ENCODE measurements at regions not wholly inside any gene's neighbourhood (a gene's known extent, or its start where the extent isn't known, plus 50 kb on each side); places are given as distances from the start of the nearest gene placed in this dataset.

DNA sequence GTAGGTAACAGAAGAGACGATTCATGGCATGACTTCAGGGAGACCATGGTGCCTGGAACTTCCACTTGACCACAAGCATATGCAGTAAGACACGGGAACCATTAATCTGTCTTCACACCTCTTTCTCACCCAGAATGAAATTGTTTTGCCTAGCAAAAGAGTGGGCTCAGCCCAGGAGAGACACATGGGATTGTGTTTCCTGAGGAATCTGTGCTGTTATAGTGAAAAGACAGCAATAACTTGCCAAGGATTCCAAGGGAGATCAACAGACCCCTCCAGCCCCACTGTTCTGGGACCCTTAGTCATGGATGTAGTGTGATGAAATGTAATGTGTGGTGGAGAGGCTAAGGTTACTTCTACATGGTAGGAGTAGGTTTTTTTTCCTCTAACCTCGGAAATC is 192.5 kb upstream of the NPVF start:
- H3K4me2 ChIP-seq (ENCODE audit: extremely low read depth, insufficient read depth, low read length) = no peak overlapping the region
- H4K20me1 ChIP-seq (ENCODE audit: control insufficient read depth, extremely low read depth, insufficient read depth, low read length) = no peaks in the 10 kb centered on the region
- H3K9me3 ChIP-seq (ENCODE audit: control insufficient read depth, insufficient read depth, low read depth, low read length) = no peaks in the 10 kb centered on the region
- H3K4me3 ChIP-seq (replicated peaks in 1 of 4; ENCODE audit: control extremely low read depth in 1 of 4, insufficient read depth in 1 of 4, low read depth in 3 of 4, low read length in 4 of 4) = no peak overlapping the region
- no peak overlapping the region for H3K27ac ChIP-seq (ENCODE audit: insufficient read depth, low read length)
- no peak for TF ChIP-seq EZH2 (IDR thresholded peaks at IDR 0.05; ENCODE audit: low read length, missing control alignments)
- TF ChIP-seq, protein P1, sequence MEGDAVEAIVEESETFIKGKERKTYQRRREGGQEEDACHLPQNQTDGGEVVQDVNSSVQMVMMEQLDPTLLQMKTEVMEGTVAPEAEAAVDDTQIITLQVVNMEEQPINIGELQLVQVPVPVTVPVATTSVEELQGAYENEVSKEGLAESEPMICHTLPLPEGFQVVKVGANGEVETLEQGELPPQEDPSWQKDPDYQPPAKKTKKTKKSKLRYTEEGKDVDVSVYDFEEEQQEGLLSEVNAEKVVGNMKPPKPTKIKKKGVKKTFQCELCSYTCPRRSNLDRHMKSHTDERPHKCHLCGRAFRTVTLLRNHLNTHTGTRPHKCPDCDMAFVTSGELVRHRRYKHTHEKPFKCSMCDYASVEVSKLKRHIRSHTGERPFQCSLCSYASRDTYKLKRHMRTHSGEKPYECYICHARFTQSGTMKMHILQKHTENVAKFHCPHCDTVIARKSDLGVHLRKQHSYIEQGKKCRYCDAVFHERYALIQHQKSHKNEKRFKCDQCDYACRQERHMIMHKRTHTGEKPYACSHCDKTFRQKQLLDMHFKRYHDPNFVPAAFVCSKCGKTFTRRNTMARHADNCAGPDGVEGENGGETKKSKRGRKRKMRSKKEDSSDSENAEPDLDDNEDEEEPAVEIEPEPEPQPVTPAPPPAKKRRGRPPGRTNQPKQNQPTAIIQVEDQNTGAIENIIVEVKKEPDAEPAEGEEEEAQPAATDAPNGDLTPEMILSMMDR (conservative IDR thresholded peaks at IDR 0.05 in 1 of 2, IDR thresholded peaks at IDR 0.05 in 1 of 2; ENCODE audit: low read depth in 1 of 2, low read length in 2 of 2) = no peak
- no peaks in the 10 kb centered on the region for H3K27me3 ChIP-seq (ENCODE audit: control insufficient read depth, insufficient read depth, low read length)
- DNase-seq (ENCODE audit: low read depth in 2 of 2) = no peak
- no peaks in the 10 kb centered on the region for H3K79me2 ChIP-seq (ENCODE audit: control insufficient read depth, insufficient read depth, low read length)
- H2AFZ ChIP-seq (ENCODE audit: low read length) = no peak overlapping the region
- H3K36me3 ChIP-seq (ENCODE audit: control insufficient read depth, insufficient read depth, low read length) = no peaks in the 10 kb centered on the region
- no peaks in the 10 kb centered on the region for H3K4me1 ChIP-seq (ENCODE audit: control insufficient read depth, extremely low read depth, insufficient read depth, low read length)
- no peak overlapping the region for H3K9ac ChIP-seq (ENCODE audit: insufficient read depth, low read length)

DNA sequence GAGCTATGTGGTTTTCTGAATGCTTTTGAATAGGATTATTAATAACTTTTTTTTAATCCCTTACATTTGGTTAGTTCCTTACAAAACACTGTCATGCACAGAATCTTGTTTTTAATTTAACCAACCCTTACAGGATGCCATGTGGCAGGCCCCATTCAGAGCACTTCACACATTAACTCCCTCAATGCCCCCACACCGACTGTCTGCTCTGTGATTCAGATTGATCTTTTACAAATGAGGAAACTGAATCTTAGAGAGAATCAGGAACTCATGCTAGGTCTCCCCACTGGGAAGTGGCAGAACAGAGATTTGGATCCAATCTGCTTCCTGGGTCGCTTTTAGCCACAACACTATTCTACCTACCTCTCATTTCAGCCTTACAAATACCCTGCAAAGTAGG is 195.8 kb upstream of the NPVF start:
- Histone ChIP-seq H3K4me2 (ENCODE audit: extremely low read depth, insufficient read depth, low read length) (no peak overlapping the region), H3K9ac (ENCODE audit: insufficient read depth, low read length) (no peak overlapping the region)

DNA sequence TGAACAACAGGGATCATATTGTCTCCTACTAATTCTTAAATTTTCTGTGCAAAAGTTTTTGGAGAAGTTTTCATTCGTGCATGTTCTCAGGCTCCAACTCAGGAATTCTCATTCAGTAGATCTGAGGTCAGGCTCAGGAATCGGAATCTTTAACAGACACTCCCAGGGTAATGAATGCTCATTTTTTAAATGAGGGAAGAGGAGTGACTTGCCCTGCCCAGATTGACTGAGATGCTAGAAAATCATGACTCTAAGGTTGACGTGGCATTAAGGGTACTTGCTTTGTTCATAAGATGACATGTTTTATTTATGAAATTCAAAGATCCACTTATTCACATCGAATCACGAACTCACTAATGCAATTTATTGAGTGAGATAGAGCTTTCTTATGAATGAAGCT is 196.6 kb upstream of the NPVF start:
- Histone ChIP-seq H3K79me2 (ENCODE audit: control insufficient read depth, insufficient read depth, low read length) (no peaks in the 10 kb centered on the region), H3K36me3 (ENCODE audit: control insufficient read depth, insufficient read depth, low read length) (no peaks in the 10 kb centered on the region), H3K4me3 (replicated peaks in 1 of 4; ENCODE audit: control extremely low read depth in 1 of 4, insufficient read depth in 1 of 4, low read depth in 3 of 4, low read length in 4 of 4) (no peak overlapping the region), H3K4me1 (ENCODE audit: control insufficient read depth, extremely low read depth, insufficient read depth, low read length) (no peaks in the 10 kb centered on the region), H4K20me1 (ENCODE audit: control insufficient read depth, extremely low read depth, insufficient read depth, low read length) (no peaks in the 10 kb centered on the region), H3K27me3 (ENCODE audit: control insufficient read depth, insufficient read depth, low read length) (no peaks in the 10 kb centered on the region), H2AFZ (ENCODE audit: low read length) (no peak overlapping the region), H3K27ac (ENCODE audit: insufficient read depth, low read length) (no peak overlapping the region), H3K9me3 (ENCODE audit: control insufficient read depth, insufficient read depth, low read depth, low read length) (no peaks in the 10 kb centered on the region), H3K9ac (ENCODE audit: insufficient read depth, low read length) (no peak overlapping the region), H3K4me2 (ENCODE audit: extremely low read depth, insufficient read depth, low read length) (no peak overlapping the region)
- TF ChIP-seq, protein P1 (conservative IDR thresholded peaks at IDR 0.05 in 1 of 2, IDR thresholded peaks at IDR 0.05 in 1 of 2; ENCODE audit: low read depth in 1 of 2, low read length in 2 of 2) = no peak
- TF ChIP-seq EZH2 (IDR thresholded peaks at IDR 0.05; ENCODE audit: low read length, missing control alignments) = no peak
- no peak for DNase-seq (ENCODE audit: low read depth in 2 of 2)

More for the DNA sequence above, 195.8 kb upstream of the NPVF start:
- H3K9me3 ChIP-seq (ENCODE audit: control insufficient read depth, insufficient read depth, low read depth, low read length) = no peaks in the 10 kb centered on the region
- TF ChIP-seq, protein P1 (conservative IDR thresholded peaks at IDR 0.05 in 1 of 2, IDR thresholded peaks at IDR 0.05 in 1 of 2; ENCODE audit: low read depth in 1 of 2, low read length in 2 of 2) = no peak
- TF ChIP-seq EZH2 (IDR thresholded peaks at IDR 0.05; ENCODE audit: low read length, missing control alignments) = no peak
- no peak overlapping the region for H3K4me3 ChIP-seq (replicated peaks in 1 of 4; ENCODE audit: control extremely low read depth in 1 of 4, insufficient read depth in 1 of 4, low read depth in 3 of 4, low read length in 4 of 4)
- no peaks in the 10 kb centered on the region for H3K4me1 ChIP-seq (ENCODE audit: control insufficient read depth, extremely low read depth, insufficient read depth, low read length)
- H3K27ac ChIP-seq (ENCODE audit: insufficient read depth, low read length) = no peak overlapping the region
- H3K27me3 ChIP-seq (ENCODE audit: control insufficient read depth, insufficient read depth, low read length) = no peaks in the 10 kb centered on the region
- no peaks in the 10 kb centered on the region for H3K79me2 ChIP-seq (ENCODE audit: control insufficient read depth, insufficient read depth, low read length)
- no peak overlapping the region for H2AFZ ChIP-seq (ENCODE audit: low read length)
- H4K20me1 ChIP-seq (ENCODE audit: control insufficient read depth, extremely low read depth, insufficient read depth, low read length) = no peaks in the 10 kb centered on the region
- DNase-seq (ENCODE audit: low read depth in 2 of 2) = no peak
- H3K36me3 ChIP-seq (ENCODE audit: control insufficient read depth, insufficient read depth, low read length) = no peaks in the 10 kb centered on the region
